ENCODE measurements at regions not wholly inside any gene's neighbourhood (a gene's known extent, or its start where the extent isn't known, plus 50 kb on each side); places are given as distances from the start of the nearest gene placed in this dataset.

DNA sequence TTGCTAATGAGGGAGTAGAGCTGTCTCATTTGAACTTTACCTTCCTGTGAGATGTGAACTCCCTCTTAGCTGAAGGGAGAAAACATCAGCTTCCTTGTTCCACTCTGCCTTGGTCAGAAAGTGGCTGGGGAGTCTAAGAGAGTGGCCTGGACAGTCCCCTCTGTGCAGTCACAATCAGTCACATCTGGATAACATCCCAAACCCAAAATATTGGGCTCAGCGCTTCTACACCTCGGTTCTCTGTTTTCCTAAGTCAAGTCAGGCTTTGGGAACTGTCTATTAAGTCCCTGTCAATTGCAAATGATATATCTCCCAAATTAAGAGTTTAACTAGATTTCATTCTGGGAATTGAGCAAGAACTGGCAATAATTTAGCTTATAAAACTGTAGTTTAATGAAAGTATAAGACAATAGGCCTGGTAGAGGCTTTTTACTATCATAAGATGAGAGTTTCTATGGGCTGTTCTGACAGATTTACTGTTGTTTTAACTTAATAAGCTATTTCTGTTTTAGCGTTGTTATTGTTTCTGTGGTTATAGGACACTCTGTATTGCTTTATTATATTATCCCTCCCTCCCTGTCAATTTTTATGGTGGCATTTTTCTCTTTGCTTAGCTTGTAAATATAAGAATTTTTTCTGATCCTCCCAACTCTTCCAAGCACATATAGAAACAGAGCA is 135.1 kb upstream of the LHCGR start:
- no peaks in the 10 kb centered on the region for H3K36me3 ChIP-seq
- no peak overlapping the region for H3K4me3 ChIP-seq
- H3K9ac ChIP-seq, result no peak overlapping the region
- H3K9me3 ChIP-seq (replicated peaks in 1 of 11), result peaks cover 0 to 5% (median 0%) of the 10 kb centered on the region in 11 experiments; a peak in 1 of 22 replicates
- H3K4me2 ChIP-seq, result no peak overlapping the region
- H3K4me1 ChIP-seq, result peaks cover 0 to 2% (median 0%) of the 10 kb centered on the region in 10 experiments; a peak in 2 of 20 replicates
- no peak for TF ChIP-seq Cebpa-rat (IDR thresholded peaks at IDR 0.05)
- H4K20me1 ChIP-seq, result no peaks in the 10 kb centered on the region
- H3K27ac ChIP-seq, result no peak overlapping the region
- no peaks in the 10 kb centered on the region for H3K27me3 ChIP-seq

DNA sequence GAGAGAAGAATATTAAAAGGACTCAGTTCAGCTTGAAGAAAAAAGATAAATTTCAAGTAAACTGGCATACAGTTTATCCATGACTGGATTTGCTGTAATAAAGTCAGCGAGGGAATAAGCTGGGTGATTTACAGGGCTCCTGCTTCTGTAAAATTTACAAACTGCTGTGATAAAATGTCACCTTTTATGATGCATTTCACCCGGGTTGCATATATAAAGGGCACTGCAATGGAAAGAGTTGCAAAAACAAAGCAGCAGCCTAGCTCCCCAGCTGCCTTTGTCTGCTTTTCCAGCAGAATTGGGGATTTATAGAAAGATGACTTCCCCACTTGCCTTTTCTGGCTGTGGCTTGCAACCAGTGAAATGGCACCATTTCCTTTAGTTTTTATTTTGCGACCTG is 132.5 kb upstream of the LHCGR start:
- no peak overlapping the region for H3K4me3 ChIP-seq
- no peaks in the 10 kb centered on the region for H4K20me1 ChIP-seq
- no peak overlapping the region for H3K4me2 ChIP-seq
- no peaks in the 10 kb centered on the region for H3K36me3 ChIP-seq
- H3K4me1 ChIP-seq, result no peaks in the 10 kb centered on the region; a peak in 1 of 20 replicates
- H3K27ac ChIP-seq, result no peak overlapping the region
- H3K9ac ChIP-seq, result no peak overlapping the region
- TF ChIP-seq Cebpa-rat (IDR thresholded peaks at IDR 0.05), result no peak
- no peaks in the 10 kb centered on the region for H3K27me3 ChIP-seq
- H3K9me3 ChIP-seq (replicated peaks in 1 of 11), result peaks cover 0 to 5% (median 0%) of the 10 kb centered on the region in 11 experiments; a peak in 1 of 22 replicates

DNA sequence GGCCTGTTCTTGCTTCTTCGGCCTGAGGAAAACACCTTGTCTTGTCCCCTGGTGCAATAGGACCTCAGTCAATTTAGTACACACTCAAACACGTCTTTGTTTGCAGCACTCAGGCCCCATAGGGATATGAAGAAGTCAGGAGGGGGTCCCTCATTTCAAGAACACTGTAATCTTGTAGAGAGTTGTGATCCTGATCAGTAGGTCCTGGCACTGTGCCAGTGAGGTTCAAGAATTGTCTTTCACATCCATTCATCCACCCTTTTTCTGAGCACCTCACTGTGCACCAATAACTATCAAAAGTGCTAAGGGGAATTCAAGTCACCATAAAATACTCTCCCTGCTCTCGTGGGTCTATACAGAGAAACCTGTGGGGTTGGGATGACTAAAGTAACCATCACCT is 131.4 kb upstream of the LHCGR start:
- Histone ChIP-seq H3K4me3 (no peak overlapping the region), H3K4me2 (no peak overlapping the region), H3K9ac (no peak overlapping the region), H3K9me3 (replicated peaks in 1 of 11) (peaks cover 0 to 5% (median 0%) of the 10 kb centered on the region in 11 experiments; a peak in 1 of 22 replicates), H3K27ac (no peak overlapping the region), H3K36me3 (no peaks in the 10 kb centered on the region), H3K4me1 (no peaks in the 10 kb centered on the region; a peak in 1 of 20 replicates), H3K27me3 (no peaks in the 10 kb centered on the region), H4K20me1 (no peaks in the 10 kb centered on the region)
- TF ChIP-seq Cebpa-rat (IDR thresholded peaks at IDR 0.05), result no peak

DNA sequence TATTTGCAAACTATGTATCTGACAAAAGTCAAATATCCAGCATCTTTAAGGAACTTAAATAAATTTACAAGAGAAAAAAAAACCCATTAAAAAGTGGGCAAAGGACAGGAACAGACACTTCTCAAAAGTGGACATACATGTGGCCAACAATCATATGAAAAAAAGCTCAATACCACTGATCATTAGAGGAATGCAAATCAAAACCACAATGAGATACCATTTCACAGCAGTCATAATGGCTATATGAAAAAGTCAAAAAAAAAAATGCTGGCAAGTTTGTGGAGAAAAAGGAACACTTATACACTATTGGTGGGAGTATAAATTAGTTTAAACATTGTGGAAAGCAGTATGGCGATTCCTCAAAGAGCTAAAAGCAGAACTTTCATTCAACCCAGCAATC is 130.3 kb upstream of the LHCGR start:
- H4K20me1 ChIP-seq, result no peaks in the 10 kb centered on the region
- no peak overlapping the region for H3K4me3 ChIP-seq
- no peaks in the 10 kb centered on the region for H3K27me3 ChIP-seq
- H3K27ac ChIP-seq, result no peak overlapping the region
- no peak for TF ChIP-seq Cebpa-rat (IDR thresholded peaks at IDR 0.05)
- no peak overlapping the region for H3K9ac ChIP-seq
- H3K4me2 ChIP-seq, result no peak overlapping the region
- H3K4me1 ChIP-seq, result no peaks in the 10 kb centered on the region; a peak in 1 of 20 replicates
- no peaks in the 10 kb centered on the region for H3K36me3 ChIP-seq
- peaks cover 0 to 5% (median 0%) of the 10 kb centered on the region in 11 experiments; a peak in 1 of 22 replicates for H3K9me3 ChIP-seq (replicated peaks in 1 of 11)

DNA sequence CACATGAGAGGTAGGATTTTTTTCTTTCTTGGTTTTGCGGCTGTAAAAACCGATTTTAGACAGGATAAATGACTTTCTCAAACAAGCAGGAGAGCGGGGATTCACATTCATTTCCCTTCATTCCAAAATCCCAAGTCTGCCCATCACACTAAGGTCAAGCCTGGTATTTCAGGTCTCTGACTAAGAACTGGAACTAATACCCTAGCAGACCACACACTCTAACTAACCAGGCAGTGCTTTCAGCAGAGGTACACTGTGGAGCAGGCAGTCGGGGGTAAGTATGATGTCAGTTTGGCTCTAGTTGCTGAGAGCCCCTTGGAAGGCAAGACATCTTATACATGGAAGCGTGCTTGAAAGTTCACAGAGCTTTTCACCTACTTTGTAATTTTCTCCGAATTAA is 128.1 kb upstream of the LHCGR start:
- Histone ChIP-seq H3K36me3 (no peaks in the 10 kb centered on the region), H3K4me2 (no peak overlapping the region), H3K9me3 (replicated peaks in 1 of 11) (peaks cover 0 to 5% (median 0%) of the 10 kb centered on the region in 11 experiments; a peak in 1 of 22 replicates), H4K20me1 (no peaks in the 10 kb centered on the region), H3K27ac (no peak overlapping the region), H3K9ac (no peak overlapping the region), H3K4me1 (no peaks in the 10 kb centered on the region), H3K27me3 (no peaks in the 10 kb centered on the region), H3K4me3 (no peak overlapping the region)
- TF ChIP-seq Cebpa-rat (IDR thresholded peaks at IDR 0.05), result no peak

DNA sequence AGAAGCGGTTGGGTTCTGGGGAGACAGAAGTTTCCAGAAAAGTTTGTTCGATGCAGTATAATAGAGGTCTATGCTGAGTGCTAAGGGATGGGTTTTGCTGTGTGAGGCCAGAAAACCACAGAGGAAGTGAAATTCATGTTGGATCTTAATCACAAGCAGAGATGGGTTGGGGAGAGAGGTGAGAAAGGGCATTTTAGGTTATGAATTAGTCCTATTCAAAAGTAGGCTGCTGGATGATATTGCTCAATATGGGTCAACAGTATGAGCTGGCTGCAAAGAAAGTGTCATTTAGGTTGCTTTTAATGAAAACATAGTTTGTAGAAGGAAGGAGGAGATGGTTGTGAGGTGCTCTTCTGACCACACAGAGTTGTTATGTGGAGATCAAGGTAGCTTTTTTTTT is 118.8 kb upstream of the LHCGR start:
- Histone ChIP-seq H3K36me3 (no peaks in the 10 kb centered on the region), H3K4me2 (peak overlapping the region in 4 of 11 experiments; percentile 37 to 55 (median 48); a peak in 8 of 22 replicates), H4K20me1 (no peaks in the 10 kb centered on the region), H3K27ac (no peak overlapping the region), H3K4me1 (peaks cover 0 to 17% (median 5%) of the 10 kb centered on the region in 10 experiments; a peak in 11 of 20 replicates), H3K9me3 (replicated peaks in 1 of 11) (no peaks in the 10 kb centered on the region), H3K27me3 (no peaks in the 10 kb centered on the region), H3K9ac (no peak overlapping the region), H3K4me3 (no peak overlapping the region)
- peak in 2 of 11 experiments; percentile 33 to 41; a peak in 1 of 22 replicates for TF ChIP-seq Cebpa-rat (IDR thresholded peaks at IDR 0.05)

DNA sequence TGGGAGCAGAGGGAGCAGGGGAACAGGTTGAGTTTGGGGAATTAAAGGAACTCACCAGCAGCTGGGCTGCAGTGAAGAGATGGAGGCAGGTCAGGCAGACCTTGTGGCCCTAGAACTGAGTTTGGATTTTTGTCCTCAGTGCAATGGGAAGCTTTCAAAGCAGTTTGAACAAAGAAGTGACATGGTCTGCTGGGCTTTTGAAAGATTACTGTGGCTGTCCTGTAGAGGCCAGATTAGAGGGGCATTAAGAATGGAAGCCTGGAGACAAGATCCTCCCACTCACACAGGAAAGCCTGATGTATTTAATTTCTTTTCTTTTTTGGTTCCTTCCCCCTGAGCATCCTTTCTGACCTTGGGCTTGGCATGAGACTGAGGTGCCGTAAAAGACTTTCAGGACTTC is 118.1 kb upstream of the LHCGR start:
- H3K9me3 ChIP-seq (replicated peaks in 1 of 11), result no peaks in the 10 kb centered on the region
- no peak overlapping the region for H3K27ac ChIP-seq
- no peaks in the 10 kb centered on the region for H4K20me1 ChIP-seq
- H3K4me2 ChIP-seq, result peak overlapping the region in 3 of 11 experiments; percentile 40 to 55 (median 55); a peak in 5 of 22 replicates
- no peaks in the 10 kb centered on the region for H3K36me3 ChIP-seq
- no peak overlapping the region for H3K9ac ChIP-seq
- H3K27me3 ChIP-seq, result no peaks in the 10 kb centered on the region
- H3K4me3 ChIP-seq, result no peak overlapping the region
- no peak for TF ChIP-seq Cebpa-rat (IDR thresholded peaks at IDR 0.05)
- peaks cover 0 to 17% (median 5%) of the 10 kb centered on the region in 10 experiments; a peak in 11 of 20 replicates for H3K4me1 ChIP-seq

DNA sequence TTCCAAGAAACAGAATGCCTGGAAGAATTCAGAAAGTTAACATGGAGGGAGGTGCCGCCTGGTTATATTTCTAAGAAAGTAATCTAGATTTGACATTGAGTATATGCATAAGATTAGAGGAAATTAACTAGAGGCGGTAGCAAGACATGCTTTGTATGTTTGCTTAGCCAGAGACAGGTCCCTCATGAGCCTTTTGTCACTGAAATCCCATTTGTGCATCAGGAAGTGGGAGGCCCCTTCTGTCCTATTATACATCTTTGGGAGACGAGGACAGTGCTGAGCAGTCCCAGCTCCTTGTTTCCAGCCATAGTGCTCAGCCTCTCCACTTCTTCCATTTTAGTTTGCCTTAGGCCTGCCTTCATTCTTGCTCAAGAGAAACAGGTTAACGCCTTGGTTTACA is 115.4 kb upstream of the LHCGR start:
- Histone ChIP-seq H3K27ac (no peak overlapping the region), H3K4me2 (no peak overlapping the region)
- TF ChIP-seq Cebpa-rat (IDR thresholded peaks at IDR 0.05), result no peak

DNA sequence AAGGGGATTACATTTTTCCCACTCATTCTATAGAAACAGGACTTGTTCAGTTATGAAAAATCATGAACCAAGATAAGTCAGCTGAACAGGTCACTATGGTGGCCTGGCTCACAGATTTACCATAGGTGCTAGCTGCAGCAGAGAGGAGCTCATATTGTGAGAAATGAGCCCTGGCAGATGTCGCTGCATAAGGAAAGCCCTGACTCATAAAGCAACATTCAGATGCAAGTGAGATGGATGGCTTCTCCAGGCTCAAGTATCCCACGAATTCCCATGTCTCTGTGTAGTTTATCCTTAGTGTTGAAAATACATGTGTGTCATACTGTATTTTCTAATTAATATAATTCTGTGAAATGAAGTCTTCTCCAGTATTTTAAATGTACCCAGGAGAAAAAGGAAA is 115.0 kb upstream of the LHCGR start:
- Histone ChIP-seq H3K4me3 (no peak overlapping the region), H3K4me2 (no peak overlapping the region), H3K4me1 (peaks cover 0 to 17% (median 5%) of the 10 kb centered on the region in 10 experiments; a peak in 10 of 20 replicates), H3K9ac (no peak overlapping the region), H3K27ac (no peak overlapping the region), H3K36me3 (no peaks in the 10 kb centered on the region), H4K20me1 (no peaks in the 10 kb centered on the region), H3K27me3 (no peaks in the 10 kb centered on the region), H3K9me3 (replicated peaks in 1 of 11) (no peaks in the 10 kb centered on the region)
- TF ChIP-seq Cebpa-rat (IDR thresholded peaks at IDR 0.05), result no peak

More for the DNA sequence above, 115.4 kb upstream of the LHCGR start:
- Histone ChIP-seq H3K4me1 (peaks cover 0 to 17% (median 5%) of the 10 kb centered on the region in 10 experiments; a peak in 10 of 20 replicates), H3K27me3 (no peaks in the 10 kb centered on the region), H3K36me3 (no peaks in the 10 kb centered on the region), H3K9ac (no peak overlapping the region), H3K9me3 (replicated peaks in 1 of 11) (no peaks in the 10 kb centered on the region), H4K20me1 (no peaks in the 10 kb centered on the region), H3K4me3 (no peak overlapping the region)

DNA sequence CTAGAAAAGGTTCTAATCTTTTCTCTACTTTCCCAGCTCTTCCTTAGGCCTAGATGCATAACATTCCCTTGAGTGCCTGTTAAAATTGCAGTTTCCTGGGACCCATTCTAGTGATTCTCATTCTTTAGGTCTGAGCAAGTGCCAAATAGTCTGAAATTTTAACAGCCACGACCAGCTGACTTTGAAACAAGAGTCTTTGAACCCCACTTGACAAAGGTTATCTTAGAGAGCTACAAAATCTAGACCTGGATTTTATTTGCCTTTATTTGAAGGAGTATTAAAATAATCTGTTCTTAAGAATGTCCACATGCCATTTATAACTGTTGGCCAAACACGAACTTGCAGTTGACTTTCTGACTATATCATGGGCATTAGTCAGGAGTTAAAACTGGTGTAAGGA is 110.2 kb upstream of the LHCGR start:
- Histone ChIP-seq H3K4me2 (no peak overlapping the region), H3K9me3 (replicated peaks in 1 of 11) (no peaks in the 10 kb centered on the region), H3K36me3 (no peaks in the 10 kb centered on the region), H3K9ac (no peak overlapping the region), H3K27me3 (no peaks in the 10 kb centered on the region), H4K20me1 (no peaks in the 10 kb centered on the region), H3K4me1 (peaks cover 0 to under 1% (median 0%) of the 10 kb centered on the region in 10 experiments; a peak in 2 of 20 replicates), H3K27ac (no peak overlapping the region), H3K4me3 (no peak overlapping the region)
- TF ChIP-seq Cebpa-rat (IDR thresholded peaks at IDR 0.05), result no peak
